ENCODE measurements at regions not wholly inside any gene's neighbourhood (a gene's known extent, or its start where the extent isn't known, plus 50 kb on each side); places are given as distances from the start of the nearest gene placed in this dataset.

DNA sequence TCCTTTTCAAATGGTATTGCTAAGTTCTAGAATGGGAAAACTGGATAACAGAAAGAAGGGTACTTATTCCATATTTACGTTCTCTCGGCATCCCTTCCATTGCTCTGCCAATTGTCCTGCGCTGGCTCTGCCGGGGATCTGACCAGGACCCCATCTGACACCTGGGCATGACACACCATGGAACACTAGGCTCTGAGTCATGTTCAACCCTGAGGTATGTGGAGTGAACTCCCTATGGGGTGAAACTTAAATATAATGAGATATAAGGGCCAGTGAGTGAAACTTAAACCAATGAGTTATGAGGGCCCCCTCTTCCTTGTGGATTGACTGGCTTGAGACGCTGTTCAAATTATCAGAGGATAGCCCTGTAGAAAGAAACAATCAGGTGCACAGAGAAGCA, 55.1 kb upstream of the ZEB1 start:
- H3K9me3 Mint-ChIP-seq = no peaks in the 10 kb centered on the region
- peaks cover 48% of the 10 kb centered on the region for H3K4me1 Mint-ChIP-seq
- H3K27ac Mint-ChIP-seq = peak overlapping the region in 1 of 3 experiments; percentile 91
- H3K36me3 Mint-ChIP-seq (ENCODE audit: low read depth) = no peaks in the 10 kb centered on the region
- H3K4me3 Mint-ChIP-seq = no peak overlapping the region
- TF ChIP-seq, protein P1, sequence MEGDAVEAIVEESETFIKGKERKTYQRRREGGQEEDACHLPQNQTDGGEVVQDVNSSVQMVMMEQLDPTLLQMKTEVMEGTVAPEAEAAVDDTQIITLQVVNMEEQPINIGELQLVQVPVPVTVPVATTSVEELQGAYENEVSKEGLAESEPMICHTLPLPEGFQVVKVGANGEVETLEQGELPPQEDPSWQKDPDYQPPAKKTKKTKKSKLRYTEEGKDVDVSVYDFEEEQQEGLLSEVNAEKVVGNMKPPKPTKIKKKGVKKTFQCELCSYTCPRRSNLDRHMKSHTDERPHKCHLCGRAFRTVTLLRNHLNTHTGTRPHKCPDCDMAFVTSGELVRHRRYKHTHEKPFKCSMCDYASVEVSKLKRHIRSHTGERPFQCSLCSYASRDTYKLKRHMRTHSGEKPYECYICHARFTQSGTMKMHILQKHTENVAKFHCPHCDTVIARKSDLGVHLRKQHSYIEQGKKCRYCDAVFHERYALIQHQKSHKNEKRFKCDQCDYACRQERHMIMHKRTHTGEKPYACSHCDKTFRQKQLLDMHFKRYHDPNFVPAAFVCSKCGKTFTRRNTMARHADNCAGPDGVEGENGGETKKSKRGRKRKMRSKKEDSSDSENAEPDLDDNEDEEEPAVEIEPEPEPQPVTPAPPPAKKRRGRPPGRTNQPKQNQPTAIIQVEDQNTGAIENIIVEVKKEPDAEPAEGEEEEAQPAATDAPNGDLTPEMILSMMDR (IDR thresholded peaks at IDR 0.05; ENCODE audit: unreplicated experiment in 3 of 3) = no peak
- no peaks in the 10 kb centered on the region for H3K27me3 Mint-ChIP-seq (ENCODE audit: low read depth)

DNA sequence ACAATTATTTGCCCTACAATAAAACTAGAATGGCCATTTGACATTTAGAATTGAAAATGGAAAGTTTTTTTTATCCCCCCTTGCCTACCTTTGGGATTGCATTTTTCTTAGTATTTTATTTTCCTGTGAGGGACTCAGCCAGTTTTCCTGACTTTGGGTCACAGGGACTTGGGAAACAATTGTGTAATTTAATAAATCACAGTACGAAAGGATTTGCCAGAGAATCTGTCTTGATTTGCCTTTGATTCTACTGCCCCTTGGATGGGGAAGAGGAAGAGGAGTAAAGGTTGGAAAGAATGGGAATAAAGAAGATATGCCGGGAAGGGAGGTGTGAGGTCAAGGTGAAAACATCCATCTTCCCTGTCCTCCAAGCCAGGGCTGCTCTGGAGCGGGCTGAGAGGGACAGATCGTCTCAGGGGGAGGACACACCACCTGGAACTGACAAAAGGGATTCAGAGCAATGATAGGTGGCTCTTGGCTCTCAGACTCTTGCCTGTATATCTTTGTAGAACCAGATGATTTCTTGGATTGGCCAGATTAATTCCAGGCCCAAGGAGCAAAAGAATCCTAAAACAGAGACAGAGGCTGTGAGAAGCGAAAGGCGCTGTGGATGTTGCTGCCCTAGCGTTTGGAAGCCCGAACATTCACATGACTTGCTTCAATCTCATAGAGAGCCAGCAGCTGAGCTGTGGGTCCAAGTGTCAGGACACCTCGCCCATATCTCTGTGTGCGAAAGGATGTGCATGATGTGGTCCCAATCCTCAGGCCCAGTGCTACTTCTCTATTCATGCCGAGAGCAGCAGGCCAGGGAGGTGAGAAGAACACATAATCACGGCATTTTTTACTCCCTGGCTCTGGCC, 50.3 kb upstream of the ZEB1 start:
- Mint-ChIP-seq H3K27ac (peak overlapping the region; percentile 12 to 64 (median 52)), H3K4me3 (no peak overlapping the region)

More for the DNA sequence above, 50.3 kb upstream of the ZEB1 start:
- TF ChIP-seq, protein P1 (IDR thresholded peaks at IDR 0.05; ENCODE audit: unreplicated experiment in 3 of 3) = no peak
- Mint-ChIP-seq H3K27me3 (ENCODE audit: low read depth) (no peaks in the 10 kb centered on the region), H3K4me1 (peaks cover 17% of the 10 kb centered on the region), H3K36me3 (ENCODE audit: low read depth) (no peaks in the 10 kb centered on the region), H3K9me3 (peaks cover 5% of the 10 kb centered on the region)
